ENCODE measurements at regions not wholly inside any gene's neighbourhood (a gene's known extent, or its start where the extent isn't known, plus 50 kb on each side); places are given as distances from the start of the nearest gene placed in this dataset.

- TF ChIP-seq EP300 (IDR thresholded peaks at IDR 0.05; ENCODE audit: borderline replicate concordance) (no peak), CREB1 (IDR thresholded peaks at IDR 0.05; ENCODE audit: low read depth) (no peak), RAD21 (IDR thresholded peaks at IDR 0.05; ENCODE audit: low read depth) (no peak), TAF1 (IDR thresholded peaks at IDR 0.05; ENCODE audit: low read depth) (no peak), TEAD4 (IDR thresholded peaks at IDR 0.05) (no peak), EGR1 (IDR thresholded peaks at IDR 0.05) (no peak), MAX (IDR thresholded peaks at IDR 0.05) (no peak), YY1 (IDR thresholded peaks at IDR 0.05; ENCODE audit: low read depth) (no peak)
Observed at GRCh38 chr7:18166002-18166401, 138.4 kb upstream of the PRPS1L1 start.

Measured in Ishikawa (cell line).